ENCODE measurements at regions not wholly inside any gene's neighbourhood (a gene's known extent, or its start where the extent isn't known, plus 50 kb on each side); places are given as distances from the start of the nearest gene placed in this dataset.

GRCh38 chr12:114863911-114864310 is 179.9 kb upstream of the TBX3 start:
- H3K27ac ChIP-seq: no peak overlapping the region
- no peak for ATAC-seq
- 78 to 86% (median 86%) methylated on average over 12 of the region's 12 CpGs for WGBS, 3 donors

GRCh38 chr12:114860969-114861368 is 177.0 kb upstream of the TBX3 start:
- no peak for DNase-seq
- Histone ChIP-seq H3K27me3 (ENCODE audit: insufficient read depth in 3 of 3, low read length in 2 of 3) (peaks cover 0 to 2% (median 0%) of the 10 kb centered on the region in 3 donors), H3K36me3 (ENCODE audit: insufficient read depth in 1 of 2, low read depth in 1 of 2) (no peaks in the 10 kb centered on the region), H3K27ac (no peak overlapping the region), H3K4me1 (no peaks in the 10 kb centered on the region), H3K4me3 (no peak overlapping the region), H3K9me3 (peaks cover 13% of the 10 kb centered on the region)
- no peak for ATAC-seq
- WGBS, 3 donors: 89 to 90% (median 90%) methylated on average over 6 of the region's 6 CpGs
- intact Hi-C loops (cut with DNase I): no loop called here
- TF ChIP-seq CTCF (IDR thresholded peaks at IDR 0.05): no peak

More at GRCh38 chr12:114863911-114864310, 179.9 kb upstream of the TBX3 start:
- DNase-seq: no peak
- H3K9me3 ChIP-seq: peaks cover 9% of the 10 kb centered on the region
- intact Hi-C loops (cut with DNase I): no loop called here
- H3K36me3 ChIP-seq (ENCODE audit: insufficient read depth in 1 of 2, low read depth in 1 of 2): no peaks in the 10 kb centered on the region
- no peaks in the 10 kb centered on the region for H3K27me3 ChIP-seq (ENCODE audit: insufficient read depth in 3 of 3, low read length in 2 of 3)
- TF ChIP-seq CTCF (IDR thresholded peaks at IDR 0.05): no peak
- no peaks in the 10 kb centered on the region for H3K4me1 ChIP-seq
- H3K4me3 ChIP-seq: no peak overlapping the region

GRCh38 chr12:114858388-114859146 is 174.6 kb upstream of the TBX3 start:
- no peak for ATAC-seq
- H3K36me3 ChIP-seq (ENCODE audit: insufficient read depth in 1 of 2, low read depth in 1 of 2): no peaks in the 10 kb centered on the region
- WGBS, 3 donors: 65 to 69% (median 66%) methylated on average over 7 of the region's 7 CpGs
- DNase-seq: no peak
- TF ChIP-seq CTCF (IDR thresholded peaks at IDR 0.05): no peak
- H3K4me1 ChIP-seq: no peaks in the 10 kb centered on the region
- intact Hi-C loops (cut with DNase I): no loop called here
- H3K27me3 ChIP-seq (ENCODE audit: insufficient read depth in 3 of 3, low read length in 2 of 3): peaks cover 0 to 2% (median 2%) of the 10 kb centered on the region in 3 donors
- H3K27ac ChIP-seq: no peak overlapping the region
- H3K4me3 ChIP-seq: no peak overlapping the region
- H3K9me3 ChIP-seq: peaks cover 13% of the 10 kb centered on the region

GRCh38 chr12:114855678-114856077 is 171.7 kb upstream of the TBX3 start:
- 91 to 93% (median 92%) methylated on average over 3 of the region's 3 CpGs for WGBS, 3 donors
- Histone ChIP-seq H3K27ac (no peak overlapping the region), H3K27me3 (ENCODE audit: insufficient read depth in 3 of 3, low read length in 2 of 3) (peaks cover 0 to 2% (median 2%) of the 10 kb centered on the region in 3 donors), H3K9me3 (peaks cover 6% of the 10 kb centered on the region), H3K4me1 (no peaks in the 10 kb centered on the region), H3K4me3 (no peak overlapping the region), H3K36me3 (ENCODE audit: insufficient read depth in 1 of 2, low read depth in 1 of 2) (no peaks in the 10 kb centered on the region)
- no peak for DNase-seq
- intact Hi-C loops (cut with DNase I): no loop called here
- no peak for ATAC-seq
- no peak for TF ChIP-seq CTCF (IDR thresholded peaks at IDR 0.05)

All from psoas muscle (tissue), 7 donors.